HG03432 (cell line): ENCODE measurements at regions not wholly inside any gene's neighbourhood (a gene's known extent, or its start where the extent isn't known, plus 50 kb on each side); places are given as distances from the start of the nearest gene placed in this dataset.
"Not testable (repeated sequence)": the region's sequence is repeated elsewhere in the genome, so short reads cannot be mapped to it uniquely, and the experiment has no call there.

ENCODE experiments used
- ATAC-seq: cut with Tn5 transposase; IDR thresholded peaks from one replicate; pipeline ENCODE4 v1.9.1; 2021; ENCODE audit warnings: mild to moderate bottlenecking, moderate library complexity; ENCODE audit not compliant: unreplicated experiment

DNA sequence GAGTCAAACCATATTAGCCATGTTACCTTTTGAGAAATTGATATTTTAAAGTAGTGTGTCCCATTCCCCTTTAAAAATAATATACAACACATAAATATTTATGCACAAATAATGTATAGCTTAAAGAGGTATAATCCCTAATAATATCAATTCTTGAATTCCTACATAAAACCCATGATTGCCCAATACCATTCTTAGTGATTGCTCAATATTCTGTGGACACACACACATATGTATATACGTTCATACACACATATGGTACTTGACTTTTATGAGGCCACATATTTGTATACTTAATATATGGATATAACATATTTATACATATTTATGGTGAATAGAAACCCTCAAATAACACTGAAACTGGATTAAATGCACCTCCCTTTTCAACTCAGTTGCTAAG lies 367.4 kb downstream of the ZBBX start:
- ATAC-seq: no peak

DNA sequence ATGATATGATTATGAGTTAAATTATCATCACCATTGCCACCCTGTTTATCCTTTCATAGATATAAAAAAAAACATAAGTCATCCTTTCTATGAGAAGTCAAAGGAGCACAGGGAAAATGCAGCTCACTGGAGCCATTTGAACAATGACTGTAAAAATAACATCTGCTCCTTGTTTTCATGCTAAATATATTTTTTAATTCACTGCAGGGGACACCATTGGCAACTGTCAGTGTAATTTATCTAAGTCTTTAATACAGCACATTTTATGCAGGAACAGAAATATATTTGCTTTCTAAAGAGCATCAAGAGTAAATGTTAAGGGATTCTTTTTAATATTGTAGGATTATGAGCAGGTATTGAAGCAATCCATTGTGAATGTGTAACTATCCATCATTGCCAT lies 371.3 kb downstream of the ZBBX start:
- ATAC-seq: no peak

DNA sequence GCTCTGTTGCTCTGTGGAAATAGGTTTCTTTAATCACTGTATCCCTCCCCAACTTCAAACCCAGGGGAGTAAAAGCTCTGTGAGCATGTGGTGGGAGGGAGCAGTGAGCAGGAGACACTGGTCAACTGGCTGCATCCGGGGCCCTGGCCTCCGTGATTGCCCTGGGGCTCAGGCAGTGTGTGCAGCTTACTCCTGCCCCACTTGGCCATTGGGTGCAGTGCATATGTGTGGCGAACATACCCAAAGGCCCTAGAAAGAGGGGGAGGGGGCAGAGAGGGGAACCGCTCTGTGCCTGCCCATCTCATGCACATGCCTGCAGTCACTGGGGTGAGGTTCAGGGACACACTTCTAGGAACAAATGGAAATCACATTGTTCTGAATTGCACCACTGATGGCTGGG lies 378.7 kb downstream of the ZBBX start:
- no peak for ATAC-seq

DNA sequence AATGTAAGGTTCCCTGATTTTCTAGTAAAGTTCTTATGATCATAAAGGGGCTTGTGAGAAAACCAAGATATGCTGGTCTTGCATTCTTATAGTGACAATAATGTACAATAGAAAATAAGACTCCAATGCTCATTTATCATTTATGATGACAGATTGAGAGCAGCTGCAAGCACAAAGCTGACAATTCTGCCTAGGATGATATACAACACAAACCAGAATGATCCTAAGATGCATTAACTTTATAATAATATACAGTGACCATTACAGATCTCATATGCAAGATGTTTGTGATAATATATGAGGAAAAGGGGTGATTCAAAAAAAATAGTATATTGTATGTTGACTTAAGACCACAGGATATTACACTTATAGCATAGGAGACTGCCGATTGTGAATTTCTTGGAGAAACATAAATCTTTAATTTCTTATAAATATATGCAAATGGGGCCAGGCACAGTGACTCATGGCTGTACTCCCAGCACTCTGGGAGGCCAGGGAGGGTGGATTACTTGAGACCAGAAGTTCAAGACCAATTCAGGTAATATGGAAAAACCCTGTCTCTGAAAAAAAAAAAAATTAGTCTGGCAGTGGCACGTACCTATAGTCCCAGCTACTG lies 387.0 kb downstream of the ZBBX start:
- no peak for ATAC-seq

DNA sequence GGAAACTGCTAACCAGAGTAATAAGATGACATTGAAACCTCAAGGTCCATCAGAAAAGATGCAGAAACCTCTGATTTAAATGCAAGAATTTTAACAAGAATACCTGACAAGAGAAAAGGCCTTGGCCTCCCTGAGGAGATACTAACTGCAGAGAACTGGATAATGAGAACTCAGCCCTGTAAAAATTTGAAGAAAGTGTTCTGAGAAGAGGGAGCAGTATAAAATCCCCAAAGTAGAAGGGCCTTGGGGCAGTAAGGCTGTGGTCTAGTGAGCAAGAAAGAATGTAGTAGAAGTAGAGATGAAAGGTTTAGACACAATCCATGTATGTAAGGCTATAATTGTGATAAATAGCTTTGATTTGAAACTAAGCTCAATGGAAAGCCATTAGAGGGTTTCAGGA lies 394.1 kb downstream of the ZBBX start:
- ATAC-seq: no peak

DNA sequence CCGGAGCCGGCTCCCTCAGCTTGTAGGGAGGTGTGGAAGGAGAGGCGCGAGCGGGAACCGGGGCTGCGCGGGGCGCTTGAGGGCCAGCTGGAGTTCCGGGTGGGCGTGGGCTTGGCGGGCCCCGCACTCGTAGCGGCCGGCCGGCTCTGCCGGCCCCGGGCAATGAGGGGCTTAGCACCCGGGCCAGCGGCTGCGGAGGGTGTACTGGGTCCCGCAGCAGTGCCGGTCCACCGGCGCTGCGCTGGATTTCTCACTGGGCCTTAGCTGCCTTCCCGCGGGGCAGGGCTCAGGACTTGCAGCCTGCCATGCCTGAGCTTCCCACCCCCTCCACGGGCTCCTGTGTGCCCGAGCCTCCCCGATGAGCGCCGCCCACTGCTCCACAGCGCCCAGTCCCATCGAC lies 404.3 kb downstream of the ZBBX start:
- ATAC-seq: not testable (repeated sequence)

DNA sequence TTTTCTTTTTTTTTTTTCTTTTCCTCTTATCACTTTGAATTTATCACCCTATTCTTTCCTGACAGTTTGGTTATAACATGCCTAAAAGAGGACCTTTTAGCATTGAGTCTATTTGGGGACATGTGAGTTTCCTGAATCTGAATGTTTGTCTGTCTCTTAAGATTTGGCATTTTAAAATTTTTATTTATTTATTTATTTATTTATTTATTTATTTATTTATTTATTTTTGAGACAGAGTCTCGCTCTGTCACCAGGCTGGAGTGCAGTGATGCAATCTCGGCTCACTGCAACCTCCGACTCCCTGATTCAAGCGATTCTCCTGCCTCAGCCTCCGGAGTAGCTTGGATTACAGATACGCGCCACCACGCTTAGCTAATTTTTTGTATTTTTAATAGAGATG lies 412.4 kb downstream of the ZBBX start:
- ATAC-seq: not testable (repeated sequence)

DNA sequence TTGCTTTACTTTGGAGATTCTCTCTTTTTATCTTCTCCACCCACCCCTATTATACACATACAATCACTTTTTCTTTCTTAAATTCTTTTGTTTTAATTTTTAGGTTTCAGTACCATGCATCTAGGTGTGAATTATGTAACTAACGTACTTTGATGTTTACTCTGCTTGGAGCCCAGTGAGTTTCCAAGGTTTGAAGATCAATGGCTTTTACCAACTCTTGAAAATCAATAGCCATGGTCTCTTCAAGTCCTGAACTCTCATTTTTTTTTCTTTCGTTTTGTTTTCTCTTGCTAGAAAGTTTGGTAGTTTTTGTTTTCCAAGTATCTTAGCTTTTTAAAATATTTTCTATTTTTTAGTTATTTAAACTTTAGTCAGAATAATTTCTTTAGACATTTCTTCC lies 417.2 kb downstream of the ZBBX start:
- no peak for ATAC-seq

DNA sequence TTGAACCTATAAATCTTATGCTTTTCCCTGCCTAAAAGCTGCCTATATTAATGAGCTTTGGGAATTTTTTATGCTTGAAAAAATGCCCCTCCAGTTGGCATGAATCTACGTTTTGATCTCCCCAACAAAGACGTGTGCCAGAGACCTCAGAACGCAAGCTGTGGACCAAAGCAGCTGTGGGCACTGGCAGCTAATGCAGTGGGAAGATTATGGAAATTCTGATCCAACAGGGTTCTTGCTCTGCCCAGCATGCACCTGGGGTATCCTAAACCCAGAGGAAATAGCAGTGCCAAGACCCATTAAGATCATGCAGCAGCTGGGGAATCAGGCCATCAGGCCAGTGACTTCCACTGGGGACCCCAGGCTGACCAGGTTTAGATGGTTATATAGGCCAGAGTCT lies 423.0 kb downstream of the ZBBX start:
- no peak for ATAC-seq

DNA sequence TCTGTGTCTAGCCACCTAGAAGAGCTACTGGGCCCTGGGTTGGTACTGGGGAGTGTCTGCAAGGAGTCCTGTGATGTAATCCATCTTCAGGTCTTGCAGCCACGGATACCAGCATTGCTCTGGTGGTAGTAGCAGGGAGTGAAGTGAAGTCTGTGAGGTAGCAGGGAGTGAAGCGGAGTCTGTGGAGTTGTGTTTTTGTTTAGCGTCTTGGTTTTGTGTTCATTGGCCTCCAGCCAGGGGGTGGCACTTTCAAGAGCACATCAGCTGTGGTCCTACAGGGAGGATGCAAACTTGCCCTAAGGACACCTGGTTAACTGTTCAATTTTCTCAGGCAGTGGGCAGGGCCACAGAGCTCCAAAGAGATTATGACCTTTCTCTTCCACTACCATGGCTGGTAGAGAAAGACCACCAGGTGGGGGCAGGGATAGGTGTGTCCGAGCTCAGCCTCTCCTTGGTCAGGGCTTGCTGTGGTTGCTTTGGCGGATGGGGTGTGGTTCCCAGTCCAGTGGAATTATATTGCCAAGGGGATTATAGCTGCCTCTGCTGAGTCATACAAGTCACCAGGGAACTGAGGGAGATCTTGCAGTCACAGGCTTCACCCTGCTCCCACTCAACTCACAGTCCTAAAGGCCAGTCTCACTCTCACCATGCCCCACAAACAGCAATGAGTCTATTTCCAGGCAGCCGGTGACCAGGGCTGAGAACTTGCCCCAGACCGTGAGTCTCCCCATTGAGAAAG lies 424.7 kb downstream of the ZBBX start:
- ATAC-seq: no peak

DNA sequence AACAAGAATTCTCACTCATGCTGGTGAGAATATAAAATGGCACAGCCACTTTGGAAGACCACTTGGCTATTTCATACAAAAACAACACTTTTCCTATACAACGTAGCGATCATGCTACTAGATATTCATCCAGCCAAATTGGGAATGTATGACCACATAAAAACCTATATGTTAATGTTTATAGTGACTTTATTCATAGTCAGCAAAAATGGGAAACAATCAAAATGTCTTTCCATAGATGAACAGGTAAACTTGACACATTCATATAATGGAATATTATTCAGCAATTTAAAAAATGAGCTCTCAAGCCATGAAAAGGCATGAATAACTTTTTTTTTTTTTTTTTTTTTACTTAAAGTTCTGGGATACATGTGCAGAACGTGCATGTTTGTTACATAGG lies 445.2 kb downstream of the ZBBX start:
- no peak for ATAC-seq

DNA sequence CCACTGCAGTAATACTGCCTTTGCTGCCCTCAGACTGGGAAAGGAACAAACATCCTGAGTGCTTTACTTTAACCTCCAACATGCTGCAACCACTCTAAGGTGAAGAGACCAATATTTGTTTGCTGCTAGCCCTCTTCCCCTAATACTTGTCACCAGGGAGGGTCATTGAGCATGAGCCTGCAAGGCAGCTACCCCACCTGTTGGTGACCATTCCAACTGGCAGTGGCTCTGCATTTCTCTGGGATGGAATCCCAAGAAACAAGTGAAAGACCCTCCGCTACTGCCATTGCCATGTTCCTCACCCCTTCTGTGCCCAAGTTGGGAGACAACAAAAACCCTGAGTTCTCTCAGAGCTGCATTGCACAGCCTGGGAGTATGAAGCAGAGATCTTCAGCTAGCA lies 462.7 kb downstream of the ZBBX start:
- no peak for ATAC-seq

DNA sequence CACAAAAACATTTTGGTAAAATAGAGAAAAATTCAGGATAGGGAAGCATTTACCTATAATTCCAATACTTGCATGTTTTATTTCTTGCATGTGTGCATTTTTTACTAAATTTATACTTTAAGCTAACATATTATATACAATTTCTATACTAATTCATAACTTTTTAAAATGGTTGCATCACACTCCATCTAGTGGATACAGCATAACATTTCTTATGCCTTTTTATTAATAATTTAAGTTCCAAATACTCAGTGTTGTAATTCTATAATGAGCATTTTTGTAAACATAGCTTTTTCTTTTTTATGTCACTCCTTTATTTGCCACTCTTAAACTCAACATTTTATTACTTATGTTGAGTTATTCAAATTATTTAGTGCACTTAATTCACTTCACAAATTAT lies 477.7 kb downstream of the ZBBX start:
- no peak for ATAC-seq

DNA sequence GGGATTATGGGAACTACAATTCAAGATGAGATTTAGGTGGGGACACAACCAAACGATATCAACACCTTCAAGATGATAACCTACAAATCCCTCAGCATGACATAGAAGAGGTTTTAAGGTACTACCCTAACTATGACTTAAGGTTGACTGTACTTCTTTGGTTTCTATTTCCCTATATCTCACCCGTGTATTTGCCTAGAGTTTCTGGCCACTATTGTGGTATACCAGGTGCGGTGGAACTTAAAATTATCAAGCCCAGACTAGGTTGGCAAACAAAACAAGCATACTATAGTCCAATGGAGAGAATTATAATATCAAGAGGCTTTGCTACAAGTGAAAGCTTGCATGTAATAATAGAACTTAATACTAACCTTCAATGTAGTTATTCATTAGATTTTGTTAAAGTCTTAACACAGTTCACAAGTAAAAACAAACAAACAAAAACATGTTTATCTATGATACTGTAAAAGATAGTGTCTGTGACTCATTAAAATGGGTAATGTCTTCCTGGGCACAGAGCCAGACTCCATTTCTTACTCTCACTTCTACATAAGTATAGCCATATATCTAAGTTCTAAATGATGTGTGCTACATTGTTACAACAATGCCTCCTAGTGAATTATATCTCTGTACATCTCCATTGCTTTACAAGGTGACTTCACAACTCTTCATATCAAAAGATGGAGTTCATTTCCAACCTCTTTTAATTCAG lies 479.1 kb downstream of the ZBBX start:
- ATAC-seq: no peak

DNA sequence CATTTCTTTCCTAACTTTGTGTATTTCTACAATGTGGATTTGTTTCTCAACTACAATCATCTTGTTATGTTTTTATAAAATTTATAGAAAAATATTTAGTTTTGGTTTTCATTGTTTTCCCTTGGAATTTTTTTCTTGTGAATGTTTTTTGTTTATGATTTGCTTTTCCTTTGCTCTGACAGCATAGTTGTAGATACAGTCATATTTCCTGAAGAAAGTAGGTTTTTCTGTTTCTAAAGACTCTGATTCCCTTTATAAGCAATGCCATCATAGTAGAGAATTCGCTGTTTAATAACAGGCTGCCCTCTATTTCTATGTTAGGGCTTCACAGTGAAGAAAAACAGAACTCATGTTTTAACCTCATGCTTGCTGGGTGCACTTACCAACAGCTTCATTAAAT lies 482.3 kb downstream of the ZBBX start:
- ATAC-seq: no peak

DNA sequence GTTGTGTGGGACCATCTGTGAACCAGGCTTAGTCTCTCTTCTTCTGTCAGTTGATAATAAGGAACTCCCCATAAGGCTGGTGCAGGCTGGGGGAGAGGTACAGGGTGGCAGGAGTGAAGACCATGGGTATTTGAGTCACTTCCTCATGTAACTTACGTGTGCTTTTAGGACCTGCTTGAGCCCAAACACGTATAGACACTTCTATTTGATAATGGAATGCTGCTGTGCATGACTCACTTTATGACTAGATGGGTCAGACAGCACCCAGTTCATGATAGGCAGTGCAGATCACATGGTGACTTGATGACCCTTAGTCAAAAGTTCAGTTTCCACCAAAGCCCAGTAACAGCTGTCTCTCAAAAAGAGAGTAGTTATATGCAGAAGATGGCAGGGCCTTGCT lies 490.9 kb downstream of the ZBBX start:
- no peak for ATAC-seq

DNA sequence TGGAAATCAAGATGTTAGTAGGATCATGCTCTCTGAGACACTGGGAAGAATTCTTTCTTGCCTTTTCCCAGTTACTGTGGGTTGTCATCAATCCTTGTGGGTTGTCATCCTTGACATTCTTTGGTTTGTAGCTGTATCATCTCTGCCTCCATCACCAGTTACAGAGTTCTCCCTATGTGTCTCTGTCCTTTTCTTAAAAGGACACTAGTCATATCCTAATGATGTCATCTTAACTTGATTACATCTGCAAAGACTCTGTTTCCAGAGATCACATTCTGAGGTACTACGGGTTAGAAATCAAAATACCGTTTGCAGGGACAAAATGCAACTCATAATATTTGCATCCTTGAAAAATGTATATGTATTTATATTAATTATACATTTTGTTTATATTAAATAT lies 500.4 kb downstream of the ZBBX start:
- no peak for ATAC-seq

DNA sequence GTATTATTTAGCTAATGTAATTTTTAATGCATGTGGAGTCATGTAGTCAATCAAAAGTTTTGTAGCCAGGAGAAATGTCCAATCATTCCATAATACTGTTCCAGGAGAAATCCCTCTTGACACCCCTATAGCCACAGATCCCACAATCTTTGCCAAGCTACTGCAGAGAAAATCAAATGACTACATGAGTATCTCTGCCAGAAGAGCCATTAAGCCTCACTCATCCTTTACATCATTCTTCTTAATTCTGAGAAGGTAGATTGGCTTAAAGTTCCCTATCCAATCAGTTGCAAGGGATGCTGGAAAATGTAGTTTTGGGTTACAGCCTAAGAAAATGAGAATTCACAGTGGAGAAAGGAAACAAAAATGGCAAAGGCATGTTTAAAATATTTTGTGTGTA lies 502.1 kb downstream of the ZBBX start:
- no peak for ATAC-seq

DNA sequence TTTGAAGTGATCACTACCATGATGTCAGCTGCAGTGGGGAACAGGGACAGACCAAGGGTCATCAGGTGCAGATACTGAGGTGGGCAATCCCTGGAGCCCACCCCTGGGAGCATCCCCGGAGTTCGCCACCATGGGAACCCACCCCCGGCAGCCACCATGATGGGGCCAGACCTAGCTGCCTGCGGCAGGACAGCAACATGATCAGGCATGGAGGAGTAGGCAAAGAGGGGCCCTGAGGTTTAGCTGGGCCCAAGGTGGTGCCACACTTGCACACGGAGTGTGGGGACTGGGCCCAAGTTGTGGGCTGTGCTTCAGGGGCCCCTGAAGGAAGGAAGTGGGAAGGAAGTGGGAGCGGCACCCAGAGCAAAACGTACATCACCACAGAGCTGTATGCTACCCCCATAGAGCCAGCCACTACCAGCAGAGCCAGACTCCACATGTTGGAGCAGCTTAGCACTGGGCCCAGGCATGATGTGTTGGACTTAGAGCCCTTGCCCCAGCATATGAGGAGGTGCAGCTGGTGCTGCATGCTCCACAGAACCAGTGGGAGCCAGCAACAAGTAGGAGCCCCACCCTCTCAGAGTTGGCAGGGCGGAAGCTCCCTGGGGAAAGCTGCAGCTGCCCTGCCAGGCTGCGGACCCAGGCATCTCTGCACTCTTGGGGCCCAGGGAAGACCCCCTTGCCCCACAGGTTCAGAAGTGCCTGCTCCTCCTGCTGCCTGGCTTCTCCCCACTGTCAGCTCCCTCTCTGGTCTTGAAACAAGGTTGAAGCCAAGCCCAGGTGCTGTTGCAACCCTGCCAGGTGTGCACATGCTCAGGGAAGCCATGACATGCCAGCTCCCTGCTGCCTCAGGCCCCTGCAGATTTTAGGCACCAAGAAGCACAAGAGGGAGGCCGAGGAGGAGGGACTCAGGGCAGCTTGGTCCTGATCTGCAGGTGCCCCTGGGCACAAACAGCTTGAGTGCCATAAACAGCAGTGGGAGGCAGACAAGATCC lies 515.3 kb downstream of the ZBBX start:
- no peak for ATAC-seq

DNA sequence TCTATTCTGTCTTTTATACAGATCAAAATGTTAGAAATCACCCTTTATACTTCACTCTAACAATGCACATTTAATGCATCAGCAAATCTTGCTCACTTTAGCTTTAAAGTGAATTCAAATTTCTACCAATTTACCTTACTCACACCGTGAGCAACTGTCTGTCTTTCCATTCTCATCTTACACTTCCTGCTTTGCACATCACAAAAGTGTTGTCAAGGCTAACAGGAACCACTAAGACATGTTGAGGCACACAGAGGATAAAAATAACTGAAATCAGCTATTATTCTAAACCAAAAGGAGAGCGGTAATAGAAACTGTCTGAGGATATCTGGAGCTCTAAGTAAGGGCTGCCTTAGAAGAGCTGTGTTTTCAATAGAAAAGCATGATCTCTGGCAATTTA lies 519.9 kb downstream of the ZBBX start:
- no peak for ATAC-seq

DNA sequence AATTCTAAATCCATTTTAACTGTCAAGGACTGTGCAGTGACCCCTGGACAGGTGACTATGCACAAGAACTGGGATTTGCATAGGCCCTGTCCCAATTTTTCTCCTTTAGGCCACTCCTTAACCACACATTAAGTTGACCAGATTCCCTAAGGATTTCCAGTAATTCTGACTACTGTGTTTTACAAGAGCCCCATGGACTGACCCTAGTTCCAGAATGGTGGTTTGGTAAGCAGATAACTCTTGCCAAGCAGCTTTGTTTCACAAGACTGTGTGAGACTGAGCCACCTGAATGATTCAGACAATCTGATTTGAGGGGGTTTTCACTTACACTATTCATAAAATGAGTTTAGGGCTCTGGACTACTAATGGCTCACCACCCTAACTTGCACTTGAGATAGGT lies 535.8 kb downstream of the ZBBX start:
- no peak for ATAC-seq
